Left renal pelvis (tissue), 4 donors: ENCODE measurements at regions not wholly inside any gene's neighbourhood (a gene's known extent, or its start where the extent isn't known, plus 50 kb on each side); places are given as distances from the start of the nearest gene placed in this dataset.

Experiments used
- DNase-seq, 4 donors: peaks; one replicate each; pipeline ENCODE4 v3.0.0-alpha.2; 2013; ENCODE audit warnings: low read depth in 4 of 4, low spot score in 3 of 4

DNA sequence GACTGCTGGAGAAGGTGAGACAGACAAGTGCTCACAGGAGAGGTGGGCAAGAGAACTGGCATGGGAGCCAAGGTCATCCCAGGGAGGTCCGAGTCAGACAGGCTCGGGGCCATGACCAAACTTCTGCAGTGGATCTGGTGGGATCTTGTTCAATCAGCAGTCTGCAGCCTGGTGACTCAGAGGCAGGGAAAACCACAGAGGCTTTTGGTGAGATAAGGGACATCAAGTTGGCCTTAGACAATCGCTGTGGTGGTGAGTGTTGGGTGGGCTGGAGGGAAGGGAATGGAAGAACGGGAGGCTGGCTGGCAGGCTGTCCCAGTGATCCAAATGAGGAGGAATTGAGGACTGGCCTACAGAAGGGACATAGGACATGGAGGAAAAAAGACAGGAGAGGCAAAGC lies 123.8 kb downstream of the TMEM174 start:
- no peak for DNase-seq

- DNase-seq = no peak
Measured at GRCh38 chr5:73295921-73296320, 122.9 kb downstream of the TMEM174 start.

DNA sequence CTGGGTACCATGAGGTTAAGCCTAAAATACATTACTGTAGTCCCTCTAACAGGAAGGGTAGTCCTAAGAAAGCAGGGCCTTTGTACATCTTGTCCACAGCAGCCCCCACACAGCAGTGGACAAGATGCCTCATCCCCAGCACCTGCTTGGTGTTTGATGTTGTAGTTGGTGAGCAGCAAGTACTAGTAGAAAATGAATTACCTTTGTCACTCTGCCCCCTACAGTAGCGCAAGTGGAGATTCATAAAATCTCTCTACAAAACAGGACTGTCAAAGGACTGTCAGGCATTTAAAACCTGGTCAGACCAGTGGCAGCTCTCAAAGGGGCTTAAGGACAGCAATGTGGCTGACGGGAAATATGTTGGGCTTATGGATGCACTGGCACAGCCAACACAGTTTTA lies 122.5 kb downstream of the TMEM174 start:
- DNase-seq = no peak

DNA sequence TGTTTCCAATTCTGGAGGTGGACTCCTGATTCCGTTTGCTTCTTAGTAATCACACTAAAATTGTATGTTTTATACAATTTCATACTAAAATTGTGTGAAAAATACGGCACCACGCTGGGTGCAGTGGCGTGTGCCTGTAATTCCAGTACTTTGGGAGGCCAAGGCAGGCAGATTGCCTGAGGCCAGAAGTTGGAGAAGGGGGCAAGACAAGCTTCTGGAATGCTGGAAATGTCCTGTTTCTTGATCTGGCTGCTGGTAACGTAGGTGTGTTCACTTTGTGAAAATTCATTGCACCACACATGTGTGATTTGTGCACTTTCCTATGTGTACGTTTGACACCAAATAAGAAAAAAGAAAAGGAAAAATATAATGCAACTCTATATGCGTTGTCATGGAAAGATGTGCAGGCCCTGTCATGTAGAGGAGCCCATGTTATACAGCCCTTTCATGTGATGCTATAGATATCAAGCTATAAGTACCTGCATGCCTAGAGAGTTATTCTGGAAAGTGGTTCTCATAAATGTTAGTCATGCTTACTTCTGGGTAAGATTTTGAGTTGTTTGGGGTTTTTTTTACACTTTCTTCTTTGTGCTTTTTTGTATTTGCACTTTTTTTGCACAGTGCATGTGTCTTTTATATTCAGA lies 119.9 kb downstream of the TMEM174 start:
- DNase-seq = no peak

GRCh38 chr5:73291873-73292272 lies 118.9 kb downstream of the TMEM174 start:
- no peak for DNase-seq

DNA sequence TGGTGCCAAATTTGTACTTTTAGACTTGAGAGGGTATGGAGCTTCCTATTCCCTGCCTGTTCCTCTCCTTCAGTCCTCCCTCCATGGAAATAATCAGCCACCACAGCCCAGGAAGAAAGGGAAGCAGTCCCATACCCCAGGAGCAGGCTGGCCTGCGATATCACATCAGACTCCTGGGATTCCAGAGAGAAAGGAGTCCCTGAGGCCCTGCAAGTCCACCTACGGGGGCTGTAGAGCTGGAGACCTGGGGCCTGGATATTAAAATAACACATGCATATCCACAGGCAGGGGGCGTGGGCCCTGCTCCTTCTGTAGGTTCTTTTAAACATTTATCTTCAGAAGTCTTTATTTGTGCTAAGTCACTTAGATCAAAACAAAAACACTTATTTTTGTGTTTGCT lies 117.2 kb downstream of the TMEM174 start:
- DNase-seq = no peak

GRCh38 chr5:73288803-73289720 lies 116.1 kb downstream of the TMEM174 start:
- no peak for DNase-seq

DNA sequence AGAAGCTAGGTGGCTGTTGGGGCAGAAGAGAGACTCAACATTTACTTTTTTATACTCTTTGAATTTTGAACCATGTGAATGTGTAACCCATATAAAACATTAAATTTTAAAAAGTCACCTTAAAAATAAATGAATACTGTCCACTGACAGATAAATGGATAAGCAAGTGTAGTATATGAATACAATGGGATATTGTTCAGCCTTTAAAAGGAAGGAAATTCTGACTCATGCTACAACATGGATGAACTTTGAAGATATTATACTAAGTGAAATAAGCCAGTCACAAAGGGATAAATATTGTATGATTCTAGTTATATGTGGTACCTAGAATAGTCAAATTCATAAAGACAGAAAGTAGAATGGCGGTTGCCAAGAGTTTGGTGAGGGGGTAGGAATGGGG lies 113.9 kb downstream of the TMEM174 start:
- no peak for DNase-seq

GRCh38 chr5:73284985-73285384 lies 112.0 kb downstream of the TMEM174 start:
- DNase-seq = no peak

DNA sequence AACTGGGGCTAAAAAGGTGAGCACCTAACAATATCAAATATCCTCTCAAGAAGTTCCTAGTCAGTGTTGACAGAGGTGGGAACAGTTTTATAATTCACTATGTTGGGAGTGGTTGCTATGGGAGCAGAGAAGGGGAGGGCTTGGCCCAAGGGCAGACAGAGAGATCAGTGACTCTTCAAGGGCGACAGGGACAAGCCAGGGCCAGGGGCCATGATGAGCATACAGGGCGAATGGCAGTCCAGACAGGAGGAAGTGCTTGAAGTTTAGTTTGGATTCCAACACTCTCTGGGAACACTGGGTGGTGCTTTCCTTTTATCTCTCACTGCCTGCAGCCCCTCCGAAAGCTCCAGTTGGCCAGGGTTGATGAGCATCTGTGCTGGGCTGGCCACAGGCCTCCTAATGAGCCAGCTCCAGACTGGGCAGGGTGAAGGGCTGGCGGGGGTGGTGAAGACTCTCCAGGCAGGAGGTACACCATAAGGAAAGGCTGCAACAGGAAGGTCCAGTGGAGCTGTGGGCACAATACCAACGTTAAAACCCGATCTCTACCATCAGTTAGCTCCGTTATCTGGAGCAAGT lies 111.3 kb downstream of the TMEM174 start:
- DNase-seq = no peak

DNA sequence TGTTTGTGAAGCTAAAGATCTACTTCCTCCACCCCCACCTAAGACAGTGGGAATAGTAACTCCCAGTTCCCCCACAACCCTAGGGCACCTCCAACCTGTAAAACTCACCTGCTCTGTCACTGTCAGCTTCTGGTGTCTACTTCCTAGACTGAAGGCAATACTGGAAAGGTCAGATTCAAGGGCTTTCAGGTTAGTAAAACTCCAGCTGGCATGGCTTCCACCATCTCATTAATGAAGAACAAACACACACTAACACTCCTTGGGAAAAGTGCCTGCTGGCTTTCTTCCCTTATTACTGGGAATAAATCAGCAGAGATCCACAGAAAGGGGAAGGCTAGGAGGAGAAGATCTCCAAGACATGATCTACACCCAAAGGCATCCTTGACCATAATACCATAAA lies 109.9 kb downstream of the TMEM174 start:
- no peak for DNase-seq

GRCh38 chr5:73282383-73282782 lies 109.4 kb downstream of the TMEM174 start:
- no peak for DNase-seq

DNA sequence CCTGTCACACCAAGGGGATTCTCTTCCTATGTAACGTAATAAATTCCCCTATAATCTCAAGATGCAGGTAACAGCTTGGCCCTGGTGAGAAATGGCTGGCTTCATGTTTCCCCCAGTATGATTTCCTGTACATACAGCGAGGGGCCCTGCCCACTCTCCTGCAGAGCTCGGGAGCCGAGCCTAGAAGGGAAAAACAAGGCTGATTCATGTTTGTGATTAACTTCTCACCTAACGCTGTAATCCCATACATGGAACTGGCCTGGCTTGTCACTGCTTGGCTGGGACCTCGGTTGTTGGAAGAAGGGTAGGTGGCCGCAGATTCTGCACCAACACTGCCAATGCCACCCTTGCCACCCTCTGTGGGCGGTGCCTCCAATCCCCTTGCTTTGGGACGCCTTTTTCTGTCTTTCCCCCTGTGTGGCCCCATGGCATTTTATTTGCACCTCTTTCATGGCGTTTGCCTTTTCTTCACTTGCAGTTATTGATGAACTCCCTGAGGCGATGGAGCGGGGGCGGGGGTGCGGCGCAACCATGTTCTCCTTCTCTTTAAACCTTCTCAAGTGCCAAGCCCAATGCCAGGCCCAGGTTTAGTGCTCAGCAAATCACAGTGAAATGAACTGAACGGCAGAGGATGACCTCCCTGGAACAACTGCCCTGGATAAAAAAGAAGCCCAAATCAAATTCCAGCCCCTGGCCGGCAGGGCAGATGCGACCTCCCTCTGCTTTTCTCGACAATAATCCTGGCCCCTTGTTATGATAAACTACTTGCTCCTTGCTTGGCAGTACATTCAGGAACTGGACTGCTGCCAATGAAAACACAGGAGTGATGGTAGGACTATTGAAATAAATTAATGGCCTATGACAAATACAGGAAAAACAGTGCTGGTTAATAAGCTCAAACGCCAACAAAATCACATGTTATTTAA lies 108.1 kb downstream of the TMEM174 start:
- peak in 3 of 4 donors; percentile 79 to 85 (median 83) for DNase-seq

GRCh38 chr5:73280386-73280785 lies 107.4 kb downstream of the TMEM174 start:
- DNase-seq = no peak

GRCh38 chr5:73279805-73280204 lies 106.8 kb downstream of the TMEM174 start:
- no peak for DNase-seq

DNA sequence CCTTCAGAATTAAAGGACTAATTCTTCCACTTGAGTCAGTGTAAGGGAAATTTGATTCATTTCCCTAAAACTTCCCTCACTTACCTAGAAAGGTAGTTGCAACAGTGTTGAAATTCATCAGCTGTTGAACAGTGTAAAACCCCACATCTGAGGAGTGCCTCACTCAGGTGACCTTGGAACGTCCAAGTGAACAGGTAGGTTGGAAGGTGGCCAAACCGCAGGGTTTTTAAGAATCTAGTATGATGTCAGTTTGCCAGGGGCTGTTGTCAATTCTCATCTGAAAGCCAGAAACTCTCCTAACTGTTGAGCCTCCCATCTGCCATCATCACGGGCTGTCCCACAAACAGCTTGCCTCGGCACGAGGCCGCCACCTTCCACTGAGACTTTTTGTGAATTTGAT lies 105.7 kb downstream of the TMEM174 start:
- DNase-seq = no peak

GRCh38 chr5:73274881-73275663 lies 102.1 kb downstream of the TMEM174 start:
- DNase-seq = no peak

DNA sequence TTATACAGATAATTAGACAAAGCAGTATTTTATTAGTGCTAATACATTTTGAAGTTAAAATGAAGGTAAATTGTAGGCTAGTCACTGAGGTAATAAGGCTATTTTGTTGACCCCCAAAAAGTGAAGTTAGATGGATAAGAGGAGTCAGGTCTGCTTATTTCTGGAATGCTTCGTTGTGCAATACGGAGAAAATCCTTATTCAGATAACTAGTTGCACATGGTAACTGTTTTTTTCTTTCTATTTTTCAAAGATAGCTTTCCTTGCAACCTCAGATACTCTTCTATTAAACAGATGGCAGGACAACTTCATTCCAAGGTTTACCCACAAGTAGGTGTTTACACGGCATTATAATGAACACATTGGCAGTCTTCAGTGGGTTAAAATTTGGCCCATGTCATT lies 101.1 kb downstream of the TMEM174 start:
- DNase-seq = no peak

DNA sequence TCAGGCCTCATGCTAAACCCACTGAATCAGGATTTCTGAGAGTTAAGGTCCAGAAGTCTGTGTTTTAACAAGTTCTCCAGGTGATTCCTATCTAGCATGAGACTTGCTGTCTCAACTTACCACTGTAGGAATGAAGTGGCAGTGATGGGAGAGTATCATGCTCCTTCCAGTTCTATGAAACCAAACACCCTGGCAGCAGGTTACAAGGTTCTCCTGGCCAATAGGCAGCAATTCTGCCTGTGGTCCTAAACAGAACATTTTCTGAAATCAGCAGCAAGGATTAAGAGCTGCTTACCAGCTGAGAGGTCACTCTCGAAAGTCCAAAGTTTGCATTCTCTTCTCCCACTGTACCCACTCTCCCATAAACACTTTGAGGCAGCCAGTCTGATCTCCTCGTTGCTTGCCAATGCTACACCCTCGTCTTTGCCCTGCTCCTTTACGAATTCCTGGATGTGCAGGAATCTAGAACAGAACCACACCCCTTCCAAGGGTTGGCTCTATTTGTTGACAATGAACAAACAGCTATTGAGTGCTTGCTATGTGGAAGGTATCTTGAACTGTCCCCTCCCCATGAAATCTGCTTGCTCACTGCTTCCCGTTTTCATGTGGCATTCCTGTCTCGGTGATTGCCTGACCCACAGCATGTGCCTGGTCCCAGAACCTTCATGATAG lies 100.5 kb downstream of the TMEM174 start:
- DNase-seq = no peak
